ENCODE measurements at regions not wholly inside any gene's neighbourhood (a gene's known extent, or its start where the extent isn't known, plus 50 kb on each side); places are given as distances from the start of the nearest gene placed in this dataset.

- no peak overlapping the region for H2AFZ ChIP-seq (ENCODE audit: low read length)
- H4K5ac ChIP-seq (ENCODE audit: insufficient read length, low read depth, low read length) = no peak overlapping the region
- H3K79me1 ChIP-seq (ENCODE audit: insufficient read depth, low read depth, low read length, poor library complexity, severe bottlenecking) = no peaks in the 10 kb centered on the region
- no peak overlapping the region for H3K9ac ChIP-seq (ENCODE audit: extremely low read depth, insufficient read length, low read length)
- no peak overlapping the region for H4K8ac ChIP-seq (replicated peaks; ENCODE audit: insufficient read length, low read depth, low read length)
- H4K91ac ChIP-seq (ENCODE audit: insufficient read length, low read depth, low read length) = no peak overlapping the region
- no peak overlapping the region for H3K56ac ChIP-seq (ENCODE audit: insufficient read length, low read depth, low read length)
- H3K9me3 Mint-ChIP-seq = peaks cover 7 to 14% of the 10 kb centered on the region in 2 experiments
- no peak overlapping the region for H3K14ac ChIP-seq (ENCODE audit: insufficient read depth, low read length)
- no peaks in the 10 kb centered on the region for H4K20me1 ChIP-seq (ENCODE audit: control insufficient read depth, insufficient read depth, insufficient read length)
- H3K36me3 Mint-ChIP-seq (ENCODE audit: insufficient read depth in 1 of 3, low read depth in 3 of 3) = peaks cover 0 to 6% (median 0%) of the 10 kb centered on the region in 3 experiments; a peak in 3 of 7 replicates
- no peaks in the 10 kb centered on the region for H3K27me3 ChIP-seq (ENCODE audit: insufficient read depth, low read length)
- H2BK5ac ChIP-seq (ENCODE audit: insufficient read length, low read length) = no peak overlapping the region
- H3K9me3 ChIP-seq (ENCODE audit: control insufficient read depth, low read depth, low read length) = no peaks in the 10 kb centered on the region
- H3K4ac ChIP-seq (ENCODE audit: low read depth, low read length) = no peak overlapping the region
- H3K23ac ChIP-seq (ENCODE audit: insufficient read length, low read depth, low read length) = no peak overlapping the region
- H3K4me2 ChIP-seq (ENCODE audit: insufficient read depth, insufficient read length, low read length) = no peak overlapping the region
- no peaks in the 10 kb centered on the region for H3K23me2 ChIP-seq (ENCODE audit: insufficient read length, low read depth, low read length, poor library complexity, severe bottlenecking)
- no peaks in the 10 kb centered on the region for H3K79me2 ChIP-seq (ENCODE audit: insufficient read depth, low read length)
- H3T11ph ChIP-seq (ENCODE audit: low read length) = no peak overlapping the region
- no peak overlapping the region for H2BK120ac ChIP-seq (ENCODE audit: low read depth, low read length, poor library complexity, severe bottlenecking)
- WGBS (ENCODE audit: extremely low coverage, insufficient read length, low lambda C conversion rate) = no CpG with 5 or more reads among the region's 2 CpGs
- no peak overlapping the region for H3K18ac ChIP-seq (ENCODE audit: insufficient read length, low read depth, low read length)
- H2BK15ac ChIP-seq (ENCODE audit: low read depth, low read length) = no peak overlapping the region
- no peak overlapping the region for H3K27ac Mint-ChIP-seq
- no peak overlapping the region for H2AK5ac ChIP-seq (ENCODE audit: insufficient read length, low read length)
- no peaks in the 10 kb centered on the region for H3K27me3 Mint-ChIP-seq (ENCODE audit: low read depth)
- H3K4me1 ChIP-seq (ENCODE audit: insufficient read depth, low read length) = no peaks in the 10 kb centered on the region; the same call in 1 of the 2 replicates
- no peak overlapping the region for H2BK12ac ChIP-seq (ENCODE audit: insufficient read length, low read depth, low read length)
- no peak for DNase-seq
- peaks cover 18 to 21% of the 10 kb centered on the region in 2 experiments for H3K4me1 Mint-ChIP-seq
- no peak overlapping the region for H3K4me3 Mint-ChIP-seq
- no peak overlapping the region for H2BK20ac ChIP-seq (ENCODE audit: low read depth, low read length, poor library complexity, severe bottlenecking)
- H3K27ac ChIP-seq (ENCODE audit: insufficient read length, low read depth, low read length) = no peak overlapping the region
- no peak for TF ChIP-seq CTCF (conservative IDR thresholded peaks at IDR 0.05)
Observed at GRCh38 chr12:93944911-93945310, 203.5 kb upstream of the PLXNC1 start.

All from H9 (cell line).